ENCODE measurements at regions not wholly inside any gene's neighbourhood (a gene's known extent, or its start where the extent isn't known, plus 50 kb on each side); places are given as distances from the start of the nearest gene placed in this dataset.

DNA sequence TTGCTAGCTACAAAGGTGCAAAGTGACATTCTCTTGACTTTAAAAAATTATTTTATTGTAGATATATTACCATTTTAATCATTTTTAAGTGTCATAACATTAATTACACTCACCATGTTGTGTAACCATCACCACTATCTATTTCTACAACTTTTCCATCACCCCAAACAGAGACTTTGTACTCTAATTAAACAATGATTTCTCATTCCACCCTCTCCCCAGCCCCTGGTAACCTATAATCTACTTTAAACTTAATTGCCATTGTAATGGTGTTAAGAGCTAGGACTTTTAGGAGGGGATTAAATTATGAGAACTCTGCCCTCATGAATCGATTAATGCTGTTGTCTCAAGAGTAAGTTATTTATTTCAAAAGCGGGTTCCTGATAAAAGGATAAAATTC lies 352.9 kb upstream of the SEL1L start:
- Histone ChIP-seq H3K4me3 (no peak overlapping the region), H3K36me3 (replicated peaks; ENCODE audit: insufficient read depth, low read depth) (no peaks in the 10 kb centered on the region)
- 84% methylated on average over 2 of the region's 2 CpGs for WGBS (ENCODE audit: low lambda C conversion rate, missing lambda C conversion rate)

DNA sequence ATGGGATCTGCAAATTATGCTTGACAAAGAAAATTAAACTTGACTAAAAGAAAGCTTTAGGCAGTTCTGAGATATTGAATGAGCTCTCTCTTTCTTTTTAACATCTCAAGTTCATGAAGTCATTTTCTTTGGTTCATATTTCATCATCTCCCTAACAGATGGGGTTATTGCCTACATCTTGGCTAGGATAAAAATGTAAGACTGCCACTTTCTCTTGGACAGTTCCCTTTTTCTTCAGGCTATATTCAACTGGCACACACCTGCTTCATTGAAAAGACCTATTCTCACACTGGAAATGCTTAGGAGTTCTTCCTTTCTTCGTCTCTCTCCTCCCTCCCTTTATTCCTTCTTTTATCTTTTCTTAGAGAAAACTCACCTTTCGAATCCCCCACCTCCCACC lies 355.9 kb upstream of the SEL1L start:
- TF ChIP-seq EZH2phosphoT487 (IDR thresholded peaks at IDR 0.05; ENCODE audit: low read depth, severe bottlenecking, unreplicated experiment): no peak
- TF ChIP-seq, protein P1, sequence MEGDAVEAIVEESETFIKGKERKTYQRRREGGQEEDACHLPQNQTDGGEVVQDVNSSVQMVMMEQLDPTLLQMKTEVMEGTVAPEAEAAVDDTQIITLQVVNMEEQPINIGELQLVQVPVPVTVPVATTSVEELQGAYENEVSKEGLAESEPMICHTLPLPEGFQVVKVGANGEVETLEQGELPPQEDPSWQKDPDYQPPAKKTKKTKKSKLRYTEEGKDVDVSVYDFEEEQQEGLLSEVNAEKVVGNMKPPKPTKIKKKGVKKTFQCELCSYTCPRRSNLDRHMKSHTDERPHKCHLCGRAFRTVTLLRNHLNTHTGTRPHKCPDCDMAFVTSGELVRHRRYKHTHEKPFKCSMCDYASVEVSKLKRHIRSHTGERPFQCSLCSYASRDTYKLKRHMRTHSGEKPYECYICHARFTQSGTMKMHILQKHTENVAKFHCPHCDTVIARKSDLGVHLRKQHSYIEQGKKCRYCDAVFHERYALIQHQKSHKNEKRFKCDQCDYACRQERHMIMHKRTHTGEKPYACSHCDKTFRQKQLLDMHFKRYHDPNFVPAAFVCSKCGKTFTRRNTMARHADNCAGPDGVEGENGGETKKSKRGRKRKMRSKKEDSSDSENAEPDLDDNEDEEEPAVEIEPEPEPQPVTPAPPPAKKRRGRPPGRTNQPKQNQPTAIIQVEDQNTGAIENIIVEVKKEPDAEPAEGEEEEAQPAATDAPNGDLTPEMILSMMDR (IDR thresholded peaks at IDR 0.05; ENCODE audit: poor library complexity): no peak
- no peak for TF ChIP-seq EZH2 (IDR thresholded peaks at IDR 0.05; ENCODE audit: borderline replicate concordance)
- H3K27ac ChIP-seq: no peak overlapping the region

More for the DNA sequence above, 352.9 kb upstream of the SEL1L start:
- Histone ChIP-seq H3K27ac (no peak overlapping the region), H3K9me2 (replicated peaks; ENCODE audit: insufficient read depth) (no peaks in the 10 kb centered on the region), H2AFZ (no peak overlapping the region), H3K4me1 (ENCODE audit: insufficient read depth) (no peaks in the 10 kb centered on the region), H3K9me3 (ENCODE audit: low read depth) (no peaks in the 10 kb centered on the region), H3K4me2 (no peak overlapping the region), H3K79me2 (no peaks in the 10 kb centered on the region), H3K27me3 (no peaks in the 10 kb centered on the region), H4K20me1 (ENCODE audit: insufficient read depth, poor library complexity, severe bottlenecking) (no peaks in the 10 kb centered on the region)
- TF ChIP-seq, protein P1 (IDR thresholded peaks at IDR 0.05; ENCODE audit: poor library complexity): no peak
- TF ChIP-seq EZH2phosphoT487 (IDR thresholded peaks at IDR 0.05; ENCODE audit: low read depth, severe bottlenecking, unreplicated experiment) (no peak), EZH2 (IDR thresholded peaks at IDR 0.05; ENCODE audit: borderline replicate concordance) (no peak)
- DNase-seq (ENCODE audit: low spot score): no peak

GRCh38 chr14:81890020-81890419 lies 356.4 kb upstream of the SEL1L start:
- no peaks in the 10 kb centered on the region for H3K9me3 ChIP-seq (ENCODE audit: low read depth)
- H3K4me2 ChIP-seq: no peak overlapping the region
- H3K27me3 ChIP-seq: no peaks in the 10 kb centered on the region
- no peak overlapping the region for H3K27ac ChIP-seq
- 69% methylated on average over 1 of the region's 1 CpG for WGBS (ENCODE audit: low lambda C conversion rate, missing lambda C conversion rate)
- no peaks in the 10 kb centered on the region for H3K36me3 ChIP-seq (replicated peaks; ENCODE audit: insufficient read depth, low read depth)
- H2AFZ ChIP-seq: no peak overlapping the region
- DNase-seq (ENCODE audit: low spot score): no peak
- H3K4me3 ChIP-seq: no peak overlapping the region
- TF ChIP-seq EZH2phosphoT487 (IDR thresholded peaks at IDR 0.05; ENCODE audit: low read depth, severe bottlenecking, unreplicated experiment) (no peak), EZH2 (IDR thresholded peaks at IDR 0.05; ENCODE audit: borderline replicate concordance) (no peak)
- TF ChIP-seq, protein P1 (IDR thresholded peaks at IDR 0.05; ENCODE audit: poor library complexity): no peak
- no peaks in the 10 kb centered on the region for H4K20me1 ChIP-seq (ENCODE audit: insufficient read depth, poor library complexity, severe bottlenecking)
- H3K9me2 ChIP-seq (replicated peaks; ENCODE audit: insufficient read depth): no peaks in the 10 kb centered on the region
- no peaks in the 10 kb centered on the region for H3K79me2 ChIP-seq
- H3K4me1 ChIP-seq (ENCODE audit: insufficient read depth): no peaks in the 10 kb centered on the region

More for the DNA sequence above, 355.9 kb upstream of the SEL1L start:
- WGBS (ENCODE audit: low lambda C conversion rate, missing lambda C conversion rate): 81% methylated on average over 2 of the region's 2 CpGs
- Histone ChIP-seq H3K9me3 (ENCODE audit: low read depth) (no peaks in the 10 kb centered on the region), H3K4me2 (no peak overlapping the region), H3K4me1 (ENCODE audit: insufficient read depth) (no peaks in the 10 kb centered on the region), H2AFZ (no peak overlapping the region), H4K20me1 (ENCODE audit: insufficient read depth, poor library complexity, severe bottlenecking) (no peaks in the 10 kb centered on the region), H3K4me3 (no peak overlapping the region), H3K79me2 (no peaks in the 10 kb centered on the region), H3K9me2 (replicated peaks; ENCODE audit: insufficient read depth) (no peaks in the 10 kb centered on the region), H3K36me3 (replicated peaks; ENCODE audit: insufficient read depth, low read depth) (no peaks in the 10 kb centered on the region), H3K27me3 (no peaks in the 10 kb centered on the region)
- DNase-seq (ENCODE audit: low spot score): no peak

- no peak overlapping the region for H2AFZ ChIP-seq
Measured at GRCh38 chr14:81903477-81903876, 369.8 kb upstream of the SEL1L start.

More at GRCh38 chr14:81903477-81903876, 369.8 kb upstream of the SEL1L start:
- no peaks in the 10 kb centered on the region for H3K9me2 ChIP-seq (replicated peaks; ENCODE audit: insufficient read depth)
- H3K4me1 ChIP-seq (ENCODE audit: insufficient read depth): no peaks in the 10 kb centered on the region
- H3K79me2 ChIP-seq: no peaks in the 10 kb centered on the region
- no peaks in the 10 kb centered on the region for H3K27me3 ChIP-seq
- no peak overlapping the region for H3K4me2 ChIP-seq
- WGBS (ENCODE audit: low lambda C conversion rate, missing lambda C conversion rate): 89% methylated on average over 5 of the region's 5 CpGs
- no peaks in the 10 kb centered on the region for H3K9me3 ChIP-seq (ENCODE audit: low read depth)
- H3K27ac ChIP-seq: no peak overlapping the region
- H3K4me3 ChIP-seq: no peak overlapping the region
- TF ChIP-seq EZH2 (IDR thresholded peaks at IDR 0.05; ENCODE audit: borderline replicate concordance): no peak
- TF ChIP-seq EZH2phosphoT487 (IDR thresholded peaks at IDR 0.05; ENCODE audit: low read depth, severe bottlenecking, unreplicated experiment): no peak
- TF ChIP-seq, protein P1 (IDR thresholded peaks at IDR 0.05; ENCODE audit: poor library complexity): no peak
- DNase-seq (ENCODE audit: low spot score): no peak
- H4K20me1 ChIP-seq (ENCODE audit: insufficient read depth, poor library complexity, severe bottlenecking): no peaks in the 10 kb centered on the region
- no peaks in the 10 kb centered on the region for H3K36me3 ChIP-seq (replicated peaks; ENCODE audit: insufficient read depth, low read depth)
